PFSK-1 (cell line): ENCODE measurements at regions not wholly inside any gene's neighbourhood (a gene's known extent, or its start where the extent isn't known, plus 50 kb on each side); places are given as distances from the start of the nearest gene placed in this dataset.

Experiments used
- FOXP2 ChIP-seq: optimal IDR thresholded peaks from 2 replicates; pipeline ENCODE3; 2011; ENCODE audit warnings: borderline replicate concordance, control low read depth, inconsistent platforms; ENCODE audit not compliant: insufficient read depth; ENCODE audit errors: extremely low read length, extremely low read depth
- POLR2AphosphoS5 ChIP-seq: IDR thresholded peaks from 2 replicates; pipeline ENCODE4 v1.6.1; 2012; ENCODE audit warnings: low read depth, mild to moderate bottlenecking, control low read depth, low read length, moderate library complexity
- REST ChIP-seq, 2 experiments: IDR thresholded peaks; 2 replicates each; pipeline versions ENCODE4 v1.6.1 to v1.8.0; 2011 to 2012; ENCODE audit warnings: low read depth in 2 of 2, low read length in 2 of 2, control low read depth in 1 of 2, inconsistent platforms in 1 of 2, mild to moderate bottlenecking in 1 of 2, moderate library complexity in 1 of 2; ENCODE audit not compliant: insufficient read depth in 1 of 2
- SIN3A ChIP-seq: IDR thresholded peaks from 2 replicates; pipeline ENCODE4 v1.6.1; 2012; ENCODE audit warnings: mild to moderate bottlenecking, low read length, moderate library complexity, borderline replicate concordance; ENCODE audit not compliant: insufficient read depth
- TAF1 ChIP-seq: IDR thresholded peaks from 2 replicates; pipeline ENCODE4 v1.6.1; 2012; ENCODE audit warnings: low read length, control low read depth, borderline replicate concordance; ENCODE audit not compliant: insufficient read depth

GRCh38 chr2:84077496-84077895 lies 381.6 kb downstream of the SUCLG1 start:
- no peak for TF ChIP-seq TAF1
- no peak for TF ChIP-seq FOXP2
- TF ChIP-seq REST (IDR thresholded peaks at IDR 0.05; ENCODE audit: insufficient read depth in 1 of 2, low read depth in 2 of 2, low read length in 2 of 2), result no peak
- no peak for TF ChIP-seq POLR2AphosphoS5
- TF ChIP-seq SIN3A, result no peak

- no peak for TF ChIP-seq POLR2AphosphoS5
- TF ChIP-seq TAF1, result no peak
- TF ChIP-seq REST (IDR thresholded peaks at IDR 0.05; ENCODE audit: insufficient read depth in 1 of 2, low read depth in 2 of 2, low read length in 2 of 2), result no peak
- TF ChIP-seq SIN3A, result no peak
- TF ChIP-seq FOXP2, result no peak
Observed at GRCh38 chr2:84071050-84071449, 388.0 kb downstream of the SUCLG1 start.

- TF ChIP-seq SIN3A (no peak), REST (IDR thresholded peaks at IDR 0.05; ENCODE audit: insufficient read depth in 1 of 2, low read depth in 2 of 2, low read length in 2 of 2) (no peak), FOXP2 (no peak), TAF1 (no peak), POLR2AphosphoS5 (no peak)
Observed at GRCh38 chr2:84065857-84066256, 393.2 kb downstream of the SUCLG1 start.

- TF ChIP-seq REST (IDR thresholded peaks at IDR 0.05; ENCODE audit: insufficient read depth in 1 of 2, low read depth in 2 of 2, low read length in 2 of 2), result no peak
- TF ChIP-seq SIN3A, result no peak
- no peak for TF ChIP-seq POLR2AphosphoS5
- no peak for TF ChIP-seq TAF1
- TF ChIP-seq FOXP2, result no peak
Observed at GRCh38 chr2:84057917-84058560, 401.0 kb downstream of the SUCLG1 start.

GRCh38 chr2:84055816-84056215 lies 403.3 kb downstream of the SUCLG1 start:
- TF ChIP-seq POLR2AphosphoS5 (no peak), TAF1 (no peak), REST (IDR thresholded peaks at IDR 0.05; ENCODE audit: insufficient read depth in 1 of 2, low read depth in 2 of 2, low read length in 2 of 2) (no peak)
